IMR-90 (cell line): ENCODE measurements at regions not wholly inside any gene's neighbourhood (a gene's known extent, or its start where the extent isn't known, plus 50 kb on each side); places are given as distances from the start of the nearest gene placed in this dataset.

Source experiments
- BHLHE40 ChIP-seq: fragments of 150-350 bp; IDR thresholded peaks from 2 replicates; pipeline ENCODE4 v1.6.1; 2016; ENCODE audit warnings: mild to moderate bottlenecking, low read depth, low read length
- ELK1 ChIP-seq: fragments of 150-350 bp; IDR thresholded peaks from 2 replicates; pipeline ENCODE4 v1.6.1; 2016; ENCODE audit warnings: low read depth, mild to moderate bottlenecking, low read length, moderate library complexity, borderline replicate concordance
- FOS ChIP-seq: fragments of 150-350 bp; IDR thresholded peaks from 2 replicates; pipeline ENCODE4 v1.6.1; 2016; ENCODE audit warnings: low read depth, low read length
- POLR2A ChIP-seq: IDR thresholded peaks from 2 replicates; pipeline ENCODE4 v1.6.1; 2012; ENCODE audit warnings: mild to moderate bottlenecking, low read depth, low read length
- RCOR1 ChIP-seq: IDR thresholded peaks from 2 replicates; pipeline ENCODE4 v1.6.1; 2012; ENCODE audit warnings: mild to moderate bottlenecking, low read length, improper control_type of control experiment; ENCODE audit not compliant: insufficient replicate concordance
- RFX5 ChIP-seq: IDR thresholded peaks from 2 replicates; pipeline ENCODE4 v1.8.0; 2012; ENCODE audit warnings: low read depth, mild to moderate bottlenecking, low read length, moderate library complexity
- SMC3 ChIP-seq: fragments of 150-350 bp; IDR thresholded peaks from 2 replicates; pipeline ENCODE4 v1.6.1; 2016; ENCODE audit warnings: low read depth, mild to moderate bottlenecking, antibody characterized with exemption, low read length, moderate library complexity
- TF ChIP-seq, protein P1 (sequence below): conservative IDR thresholded peaks from 2 replicates; pipeline ENCODE4 v1.5.1; 2012; ENCODE audit warnings: mild to moderate bottlenecking, low read depth, low read length, improper control_type of control experiment
- TF ChIP-seq, protein P2 (sequence below): fragments of 150-350 bp; IDR thresholded peaks from 2 replicates; pipeline ENCODE4 v1.6.1; 2017; ENCODE audit warnings: mild to moderate bottlenecking, antibody characterized with exemption, low read length, low read depth

DNA sequence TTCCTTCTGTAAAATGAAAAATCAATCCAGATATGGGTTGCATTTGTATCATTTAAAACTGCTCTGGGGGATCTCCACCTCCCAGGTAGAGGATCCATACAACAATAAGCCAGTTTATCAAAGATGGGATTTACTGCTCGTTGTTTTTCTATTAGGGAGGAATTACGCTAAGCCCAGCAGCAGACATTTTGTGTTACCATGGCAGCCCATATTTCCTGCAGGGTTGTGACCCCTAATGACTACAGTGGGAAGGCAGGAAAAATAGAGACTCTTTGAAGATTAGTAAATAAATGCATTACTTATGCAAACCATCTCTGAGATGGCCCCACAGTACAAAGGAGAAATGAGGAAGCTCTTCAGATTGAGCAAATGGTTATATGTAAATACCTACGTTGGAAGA is 253.4 kb upstream of the GPR101 start:
- TF ChIP-seq SMC3, result no peak
- TF ChIP-seq, protein P1, sequence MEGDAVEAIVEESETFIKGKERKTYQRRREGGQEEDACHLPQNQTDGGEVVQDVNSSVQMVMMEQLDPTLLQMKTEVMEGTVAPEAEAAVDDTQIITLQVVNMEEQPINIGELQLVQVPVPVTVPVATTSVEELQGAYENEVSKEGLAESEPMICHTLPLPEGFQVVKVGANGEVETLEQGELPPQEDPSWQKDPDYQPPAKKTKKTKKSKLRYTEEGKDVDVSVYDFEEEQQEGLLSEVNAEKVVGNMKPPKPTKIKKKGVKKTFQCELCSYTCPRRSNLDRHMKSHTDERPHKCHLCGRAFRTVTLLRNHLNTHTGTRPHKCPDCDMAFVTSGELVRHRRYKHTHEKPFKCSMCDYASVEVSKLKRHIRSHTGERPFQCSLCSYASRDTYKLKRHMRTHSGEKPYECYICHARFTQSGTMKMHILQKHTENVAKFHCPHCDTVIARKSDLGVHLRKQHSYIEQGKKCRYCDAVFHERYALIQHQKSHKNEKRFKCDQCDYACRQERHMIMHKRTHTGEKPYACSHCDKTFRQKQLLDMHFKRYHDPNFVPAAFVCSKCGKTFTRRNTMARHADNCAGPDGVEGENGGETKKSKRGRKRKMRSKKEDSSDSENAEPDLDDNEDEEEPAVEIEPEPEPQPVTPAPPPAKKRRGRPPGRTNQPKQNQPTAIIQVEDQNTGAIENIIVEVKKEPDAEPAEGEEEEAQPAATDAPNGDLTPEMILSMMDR, result no peak
- TF ChIP-seq RCOR1, result no peak
- TF ChIP-seq POLR2A, result no peak
- TF ChIP-seq ELK1, result no peak
- TF ChIP-seq BHLHE40, result no peak
- TF ChIP-seq FOS, result no peak
- TF ChIP-seq RFX5, result no peak
- TF ChIP-seq, protein P2, sequence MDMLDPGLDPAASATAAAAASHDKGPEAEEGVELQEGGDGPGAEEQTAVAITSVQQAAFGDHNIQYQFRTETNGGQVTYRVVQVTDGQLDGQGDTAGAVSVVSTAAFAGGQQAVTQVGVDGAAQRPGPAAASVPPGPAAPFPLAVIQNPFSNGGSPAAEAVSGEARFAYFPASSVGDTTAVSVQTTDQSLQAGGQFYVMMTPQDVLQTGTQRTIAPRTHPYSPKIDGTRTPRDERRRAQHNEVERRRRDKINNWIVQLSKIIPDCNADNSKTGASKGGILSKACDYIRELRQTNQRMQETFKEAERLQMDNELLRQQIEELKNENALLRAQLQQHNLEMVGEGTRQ, result no peak
